Left ventricle myocardium inferior (tissue), 1 donor: ENCODE measurements at regions not wholly inside any gene's neighbourhood (a gene's known extent, or its start where the extent isn't known, plus 50 kb on each side); places are given as distances from the start of the nearest gene placed in this dataset.

Experiments used
- DNase-seq: peaks from one replicate; pipeline ENCODE4 v3.0.0-alpha.2; 2020
- H3K27ac ChIP-seq: fragments of 200-600 bp; replicated peaks from 2 replicates; pipeline ENCODE4 v1.8.0; 2021
- H3K27me3 ChIP-seq: fragments of 200-600 bp; 2 replicates; pipeline ENCODE4 v1.8.0; 2021; ENCODE audit warnings: low read depth
- H3K36me3 ChIP-seq: fragments of 200-600 bp; 2 replicates; pipeline ENCODE4 v1.8.0; 2021
- H3K4me1 ChIP-seq: fragments of 200-600 bp; 2 replicates; pipeline ENCODE4 v1.8.0; 2021
- H3K4me3 ChIP-seq: fragments of 200-600 bp; 2 replicates; pipeline ENCODE4 v1.8.0; 2021; ENCODE audit warnings: mild to moderate bottlenecking, moderate library complexity
- H3K9me3 ChIP-seq: fragments of 200-600 bp; replicated peaks from 2 replicates; pipeline ENCODE4 v1.8.0; 2021
- intact Hi-C: fragments of 100-400 bp; cut with micrococcal nuclease; formaldehyde crosslinking; loops from one replicate; pipeline ENCODE4 v1.11.0; 2022
- TF ChIP-seq, protein P1 (sequence below): fragments of 200-600 bp; IDR thresholded peaks from 2 replicates; pipeline ENCODE4 v1.8.0; 2021; ENCODE audit warnings: antibody characterized with exemption, mild to moderate bottlenecking, borderline replicate concordance
- donor health status: DM: no; HTN: yes; CAD: no; lungs with severe emphysema.

- no peak overlapping the region for H3K4me3 ChIP-seq
- no peaks in the 10 kb centered on the region for H3K9me3 ChIP-seq
- no peak overlapping the region for H3K27ac ChIP-seq
- H3K4me1 ChIP-seq: no peaks in the 10 kb centered on the region
- no peaks in the 10 kb centered on the region for H3K36me3 ChIP-seq
- TF ChIP-seq, protein P1, sequence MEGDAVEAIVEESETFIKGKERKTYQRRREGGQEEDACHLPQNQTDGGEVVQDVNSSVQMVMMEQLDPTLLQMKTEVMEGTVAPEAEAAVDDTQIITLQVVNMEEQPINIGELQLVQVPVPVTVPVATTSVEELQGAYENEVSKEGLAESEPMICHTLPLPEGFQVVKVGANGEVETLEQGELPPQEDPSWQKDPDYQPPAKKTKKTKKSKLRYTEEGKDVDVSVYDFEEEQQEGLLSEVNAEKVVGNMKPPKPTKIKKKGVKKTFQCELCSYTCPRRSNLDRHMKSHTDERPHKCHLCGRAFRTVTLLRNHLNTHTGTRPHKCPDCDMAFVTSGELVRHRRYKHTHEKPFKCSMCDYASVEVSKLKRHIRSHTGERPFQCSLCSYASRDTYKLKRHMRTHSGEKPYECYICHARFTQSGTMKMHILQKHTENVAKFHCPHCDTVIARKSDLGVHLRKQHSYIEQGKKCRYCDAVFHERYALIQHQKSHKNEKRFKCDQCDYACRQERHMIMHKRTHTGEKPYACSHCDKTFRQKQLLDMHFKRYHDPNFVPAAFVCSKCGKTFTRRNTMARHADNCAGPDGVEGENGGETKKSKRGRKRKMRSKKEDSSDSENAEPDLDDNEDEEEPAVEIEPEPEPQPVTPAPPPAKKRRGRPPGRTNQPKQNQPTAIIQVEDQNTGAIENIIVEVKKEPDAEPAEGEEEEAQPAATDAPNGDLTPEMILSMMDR: no peak
- H3K27me3 ChIP-seq: no peaks in the 10 kb centered on the region
- no peak for DNase-seq
- intact Hi-C loops: no loop called here
Measured at GRCh38 chr10:10418387-10418786, 599.3 kb upstream of the CELF2 start.

- no peak for DNase-seq
- H3K9me3 ChIP-seq: no peaks in the 10 kb centered on the region
- intact Hi-C loops: no loop called here
- TF ChIP-seq, protein P1: no peak
- no peak overlapping the region for H3K27ac ChIP-seq
- H3K4me1 ChIP-seq: no peaks in the 10 kb centered on the region
- no peak overlapping the region for H3K4me3 ChIP-seq
- H3K36me3 ChIP-seq: no peaks in the 10 kb centered on the region
- no peaks in the 10 kb centered on the region for H3K27me3 ChIP-seq
Measured at GRCh38 chr10:10421071-10421470, 596.6 kb upstream of the CELF2 start.

GRCh38 chr10:10431422-10432066 lies 586.1 kb upstream of the CELF2 start:
- intact Hi-C loops: no loop called here
- Histone ChIP-seq H3K27me3 (no peaks in the 10 kb centered on the region), H3K4me3 (no peak overlapping the region), H3K9me3 (peaks cover 5% of the 10 kb centered on the region), H3K4me1 (no peaks in the 10 kb centered on the region), H3K27ac (no peak overlapping the region), H3K36me3 (no peaks in the 10 kb centered on the region)
- no peak for DNase-seq
- TF ChIP-seq, protein P1: no peak

- H3K4me1 ChIP-seq: no peaks in the 10 kb centered on the region
- DNase-seq: no peak
Measured at GRCh38 chr10:10432296-10433035, 585.2 kb upstream of the CELF2 start.

GRCh38 chr10:10434312-10434711 lies 583.4 kb upstream of the CELF2 start:
- H3K4me3 ChIP-seq: no peak overlapping the region
- DNase-seq: no peak
- H3K4me1 ChIP-seq: peaks cover 12% of the 10 kb centered on the region
- no peaks in the 10 kb centered on the region for H3K27me3 ChIP-seq
- no peaks in the 10 kb centered on the region for H3K36me3 ChIP-seq
- peaks cover 5% of the 10 kb centered on the region for H3K9me3 ChIP-seq
- TF ChIP-seq, protein P1: no peak
- intact Hi-C loops: no loop called here
- no peak overlapping the region for H3K27ac ChIP-seq

More at GRCh38 chr10:10432296-10433035, 585.2 kb upstream of the CELF2 start:
- no peaks in the 10 kb centered on the region for H3K27me3 ChIP-seq
- H3K27ac ChIP-seq: no peak overlapping the region
- H3K9me3 ChIP-seq: peaks cover 5% of the 10 kb centered on the region
- H3K4me3 ChIP-seq: no peak overlapping the region
- no peaks in the 10 kb centered on the region for H3K36me3 ChIP-seq
- intact Hi-C loops: no loop called here
- TF ChIP-seq, protein P1: no peak
